Esophagus muscularis mucosa (tissue), 4 donors: ENCODE measurements at regions not wholly inside any gene's neighbourhood (a gene's known extent, or its start where the extent isn't known, plus 50 kb on each side); places are given as distances from the start of the nearest gene placed in this dataset.

ENCODE experiments used
- EP300 ChIP-seq: sonication (generic); formaldehyde crosslinking; IDR thresholded peaks from one replicate; pipeline ENCODE4 v1.6.1; 2017; ENCODE audit warnings: antibody characterized with exemption
- POLR2A ChIP-seq: fragments of 450-650 bp; IDR thresholded peaks from one replicate; pipeline ENCODE4 v1.6.1; 2017; ENCODE audit warnings: antibody characterized with exemption, moderate library complexity, mild to moderate bottlenecking, low read depth
- TF ChIP-seq, protein P1 (sequence below), 3 experiments: fragments of 200-600 bp in 2 of 3; fragments of 450-650 bp in 1 of 3; sonication (generic) in 2 of 3; IDR thresholded peaks; one replicate each; pipeline ENCODE4 v1.5.1; 2017 to 2019; ENCODE audit warnings: antibody characterized with exemption in 3 of 3, mild to moderate bottlenecking in 2 of 3, moderate library complexity in 1 of 3

DNA sequence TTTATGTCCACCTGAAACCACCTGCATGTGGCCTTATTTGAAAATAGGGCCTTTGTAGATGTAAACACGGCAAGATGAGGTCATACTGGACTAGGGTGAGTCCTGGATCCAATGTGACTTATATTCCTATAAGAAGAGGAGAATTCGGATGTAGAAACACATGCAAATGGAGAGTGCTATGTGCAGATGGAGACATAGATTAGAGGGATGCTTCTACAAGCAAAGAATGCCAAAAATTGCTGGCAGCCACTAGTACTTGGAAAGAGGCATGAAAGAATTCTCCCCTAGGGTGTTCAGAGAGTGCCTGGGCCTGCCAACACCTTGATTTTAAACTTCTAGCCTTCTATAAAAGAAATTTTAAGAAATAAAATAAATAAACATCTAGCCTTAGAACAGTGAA lies 226.1 kb downstream of the RFC3 start:
- TF ChIP-seq, protein P1, sequence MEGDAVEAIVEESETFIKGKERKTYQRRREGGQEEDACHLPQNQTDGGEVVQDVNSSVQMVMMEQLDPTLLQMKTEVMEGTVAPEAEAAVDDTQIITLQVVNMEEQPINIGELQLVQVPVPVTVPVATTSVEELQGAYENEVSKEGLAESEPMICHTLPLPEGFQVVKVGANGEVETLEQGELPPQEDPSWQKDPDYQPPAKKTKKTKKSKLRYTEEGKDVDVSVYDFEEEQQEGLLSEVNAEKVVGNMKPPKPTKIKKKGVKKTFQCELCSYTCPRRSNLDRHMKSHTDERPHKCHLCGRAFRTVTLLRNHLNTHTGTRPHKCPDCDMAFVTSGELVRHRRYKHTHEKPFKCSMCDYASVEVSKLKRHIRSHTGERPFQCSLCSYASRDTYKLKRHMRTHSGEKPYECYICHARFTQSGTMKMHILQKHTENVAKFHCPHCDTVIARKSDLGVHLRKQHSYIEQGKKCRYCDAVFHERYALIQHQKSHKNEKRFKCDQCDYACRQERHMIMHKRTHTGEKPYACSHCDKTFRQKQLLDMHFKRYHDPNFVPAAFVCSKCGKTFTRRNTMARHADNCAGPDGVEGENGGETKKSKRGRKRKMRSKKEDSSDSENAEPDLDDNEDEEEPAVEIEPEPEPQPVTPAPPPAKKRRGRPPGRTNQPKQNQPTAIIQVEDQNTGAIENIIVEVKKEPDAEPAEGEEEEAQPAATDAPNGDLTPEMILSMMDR (IDR thresholded peaks at IDR 0.05) = no peak
- TF ChIP-seq EP300 (no peak), POLR2A (no peak)
